HepG2 (cell line): ENCODE measurements at regions not wholly inside any gene's neighbourhood (a gene's known extent, or its start where the extent isn't known, plus 50 kb on each side); places are given as distances from the start of the nearest gene placed in this dataset.

ENCODE experiments used
- AGO2 ChIP-seq: fragments of 200-400 bp; formaldehyde crosslinking; optimal IDR thresholded peaks from 2 replicates; pipeline ENCODE3; 2017; ENCODE audit warnings: mild to moderate bottlenecking, low read depth, low read length, moderate library complexity
- ARNTL ChIP-seq: sonication (generic); formaldehyde crosslinking; IDR thresholded peaks from 2 replicates; pipeline ENCODE4 v1.4.0; 2020; ENCODE audit warnings: mild to moderate bottlenecking, missing genetic modification reagents
- CCDC6 ChIP-seq: sonication (generic); formaldehyde crosslinking; IDR thresholded peaks from 2 replicates; pipeline ENCODE4 v1.8.1; 2022; ENCODE audit warnings: mild to moderate bottlenecking, missing genetic modification reagents, moderate library complexity
- DNMT1 ChIP-seq: sonication (generic); formaldehyde crosslinking; IDR thresholded peaks from 2 replicates; pipeline ENCODE4 v1.5.1; 2020; ENCODE audit warnings: mild to moderate bottlenecking, missing genetic modification reagents
- GATA4 ChIP-seq: sonication (generic); IDR thresholded peaks from 2 replicates; pipeline ENCODE4 v1.6.1; 2016; ENCODE audit warnings: antibody characterized with exemption, low read depth, borderline replicate concordance
- GATAD2A ChIP-seq: IDR thresholded peaks from 2 replicates; pipeline ENCODE4 v1.6.1; 2016
- HOXA5 ChIP-seq: sonication (generic); formaldehyde crosslinking; IDR thresholded peaks from 2 replicates; pipeline ENCODE4 v1.4.0; 2020; ENCODE audit warnings: missing genetic modification reagents
- JUN ChIP-seq: sonication (generic); formaldehyde crosslinking; IDR thresholded peaks from 2 replicates; pipeline ENCODE4 v1.4.0; 2020; ENCODE audit warnings: mild to moderate bottlenecking, missing genetic modification reagents
- POGZ ChIP-seq: sonication (generic); formaldehyde crosslinking; IDR thresholded peaks from 2 replicates; pipeline ENCODE4 v1.4.0; 2020; ENCODE audit warnings: mild to moderate bottlenecking, missing genetic modification reagents
- RAD21 ChIP-seq: fragments of 450-650 bp; formaldehyde crosslinking; IDR thresholded peaks from 2 replicates; pipeline ENCODE4 v1.5.0; 2020; ENCODE audit warnings: mild to moderate bottlenecking
- RFX1 ChIP-seq: fragments of 450-650 bp; IDR thresholded peaks from 2 replicates; pipeline ENCODE4 v1.6.1; 2017
- SOX6 ChIP-seq, 2 experiments: fragments of 450-650 bp in 1 of 2; sonication (generic) in 1 of 2; formaldehyde crosslinking in 1 of 2; IDR thresholded peaks; 2 replicates each; pipeline versions ENCODE4 v1.4.0 to v1.6.1; 2017 to 2020; ENCODE audit warnings: antibody characterized with exemption in 1 of 2, mild to moderate bottlenecking in 1 of 2, missing genetic modification reagents in 1 of 2
- SUZ12 ChIP-seq: fragments of 150-350 bp; IDR thresholded peaks from 2 replicates; pipeline ENCODE4 v1.6.1; 2014; ENCODE audit warnings: low read depth, low read length
- TGIF2 ChIP-seq: IDR thresholded peaks from 2 replicates; pipeline ENCODE4 v1.6.1; 2016; ENCODE audit warnings: control low read depth, missing compliant biosample characterization
- ZBTB3 ChIP-seq: sonication (generic); formaldehyde crosslinking; IDR thresholded peaks from 2 replicates; pipeline ENCODE4 v1.4.0; 2020; ENCODE audit warnings: low read depth, mild to moderate bottlenecking, moderate library complexity, missing genetic modification reagents, borderline replicate concordance
- ZNF343 ChIP-seq: sonication (generic); formaldehyde crosslinking; IDR thresholded peaks from 2 replicates; pipeline ENCODE4 v1.4.0; 2020; ENCODE audit warnings: mild to moderate bottlenecking, missing genetic modification reagents
- ZNF510 ChIP-seq: sonication (generic); formaldehyde crosslinking; IDR thresholded peaks from 2 replicates; pipeline ENCODE4 v1.4.0; 2020; ENCODE audit warnings: low read depth, mild to moderate bottlenecking, missing genetic modification reagents
- ZNF567 ChIP-seq: sonication (generic); formaldehyde crosslinking; IDR thresholded peaks from 2 replicates; pipeline ENCODE4 v1.8.1; 2023; ENCODE audit warnings: mild to moderate bottlenecking, missing genetic modification reagents, borderline replicate concordance
- ZNF652 ChIP-seq: IDR thresholded peaks from 2 replicates; pipeline ENCODE4 v1.6.1; 2016; ENCODE audit warnings: low read depth, borderline replicate concordance
- ZNF713 ChIP-seq: sonication (generic); formaldehyde crosslinking; IDR thresholded peaks from 2 replicates; pipeline ENCODE4 v1.4.0; 2020; ENCODE audit warnings: mild to moderate bottlenecking, missing genetic modification reagents
- ZNF768 ChIP-seq: sonication (generic); formaldehyde crosslinking; IDR thresholded peaks from 2 replicates; pipeline ENCODE4 v1.4.0; 2020; ENCODE audit warnings: missing genetic modification reagents
- TF ChIP-seq, protein P1 (sequence below): sonication (generic); formaldehyde crosslinking; IDR thresholded peaks from 2 replicates; pipeline ENCODE4 v1.5.0; 2020; ENCODE audit warnings: mild to moderate bottlenecking, missing genetic modification reagents, borderline replicate concordance
- TF ChIP-seq, protein P2 (sequence below): sonication (generic); formaldehyde crosslinking; IDR thresholded peaks from 2 replicates; pipeline ENCODE4 v1.8.1; 2023; ENCODE audit warnings: mild to moderate bottlenecking, missing genetic modification reagents, borderline replicate concordance
- TF ChIP-seq, protein P3 (sequence below): sonication (generic); formaldehyde crosslinking; IDR thresholded peaks from 2 replicates; pipeline ENCODE4 v1.5.0; 2020; ENCODE audit warnings: missing genetic modification reagents
- TF ChIP-seq, protein P4 (sequence below): IDR thresholded peaks from 2 replicates; pipeline ENCODE4 v1.6.1; 2016; ENCODE audit warnings: low read depth, borderline replicate concordance
- TF ChIP-seq, protein P5 (sequence below): IDR thresholded peaks from 2 replicates; pipeline ENCODE4 v1.6.1; 2016; ENCODE audit warnings: missing compliant biosample characterization, missing genetic modification reagents, borderline replicate concordance

DNA sequence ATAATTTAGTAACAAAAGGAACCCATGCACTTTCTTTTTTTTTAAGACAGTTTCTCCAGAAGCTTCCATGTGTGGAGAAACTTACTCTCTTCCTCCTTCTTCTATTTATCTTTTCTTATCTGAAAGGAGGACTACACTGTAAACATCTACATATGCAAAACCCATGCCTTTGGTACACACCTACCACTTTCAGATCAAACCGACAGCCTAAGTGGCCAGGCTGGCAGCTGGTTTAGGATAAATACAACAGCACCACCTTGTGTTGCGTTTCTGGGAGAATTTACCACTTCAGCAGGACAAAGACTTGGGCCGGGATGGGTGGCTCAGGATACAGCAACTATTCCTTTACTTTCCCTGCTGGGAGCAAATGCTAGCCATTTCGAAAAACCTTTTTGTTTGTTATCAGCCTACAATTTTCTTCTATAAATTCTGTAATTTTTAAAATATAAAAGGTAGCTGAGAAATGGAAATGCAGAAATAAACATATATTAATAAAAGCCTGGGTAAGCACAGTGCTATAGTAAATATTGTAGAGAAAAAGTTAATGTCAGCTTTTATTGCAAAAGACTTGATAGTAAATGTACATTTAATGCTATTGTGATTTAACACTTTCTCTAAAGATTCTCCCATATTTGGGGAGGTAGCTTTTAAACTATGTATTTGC lies 94.0 kb upstream of the RFC3 start (continued):
- TF ChIP-seq, protein P1, sequence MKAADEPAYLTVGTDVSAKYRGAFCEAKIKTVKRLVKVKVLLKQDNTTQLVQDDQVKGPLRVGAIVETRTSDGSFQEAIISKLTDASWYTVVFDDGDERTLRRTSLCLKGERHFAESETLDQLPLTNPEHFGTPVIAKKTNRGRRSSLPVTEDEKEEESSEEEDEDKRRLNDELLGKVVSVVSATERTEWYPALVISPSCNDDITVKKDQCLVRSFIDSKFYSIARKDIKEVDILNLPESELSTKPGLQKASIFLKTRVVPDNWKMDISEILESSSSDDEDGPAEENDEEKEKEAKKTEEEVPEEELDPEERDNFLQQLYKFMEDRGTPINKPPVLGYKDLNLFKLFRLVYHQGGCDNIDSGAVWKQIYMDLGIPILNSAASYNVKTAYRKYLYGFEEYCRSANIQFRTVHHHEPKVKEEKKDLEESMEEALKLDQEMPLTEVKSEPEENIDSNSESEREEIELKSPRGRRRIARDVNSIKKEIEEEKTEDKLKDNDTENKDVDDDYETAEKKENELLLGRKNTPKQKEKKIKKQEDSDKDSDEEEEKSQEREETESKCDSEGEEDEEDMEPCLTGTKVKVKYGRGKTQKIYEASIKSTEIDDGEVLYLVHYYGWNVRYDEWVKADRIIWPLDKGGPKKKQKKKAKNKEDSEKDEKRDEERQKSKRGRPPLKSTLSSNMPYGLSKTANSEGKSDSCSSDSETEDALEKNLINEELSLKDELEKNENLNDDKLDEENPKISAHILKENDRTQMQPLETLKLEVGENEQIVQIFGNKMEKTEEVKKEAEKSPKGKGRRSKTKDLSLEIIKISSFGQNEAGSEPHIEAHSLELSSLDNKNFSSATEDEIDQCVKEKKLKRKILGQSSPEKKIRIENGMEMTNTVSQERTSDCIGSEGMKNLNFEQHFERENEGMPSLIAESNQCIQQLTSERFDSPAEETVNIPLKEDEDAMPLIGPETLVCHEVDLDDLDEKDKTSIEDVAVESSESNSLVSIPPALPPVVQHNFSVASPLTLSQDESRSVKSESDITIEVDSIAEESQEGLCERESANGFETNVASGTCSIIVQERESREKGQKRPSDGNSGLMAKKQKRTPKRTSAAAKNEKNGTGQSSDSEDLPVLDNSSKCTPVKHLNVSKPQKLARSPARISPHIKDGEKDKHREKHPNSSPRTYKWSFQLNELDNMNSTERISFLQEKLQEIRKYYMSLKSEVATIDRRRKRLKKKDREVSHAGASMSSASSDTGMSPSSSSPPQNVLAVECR (CRISPR knock-in tag): no peak
- TF ChIP-seq ZBTB3 (CRISPR knock-in tag): no peak
- no peak for TF ChIP-seq ZNF343 (CRISPR knock-in tag)
- TF ChIP-seq GATAD2A (CRISPR knock-in tag): peak; percentile 47; the same call in 1 of the 2 replicates
- no peak for TF ChIP-seq GATA4
- no peak for TF ChIP-seq JUN (CRISPR knock-in tag)
- TF ChIP-seq POGZ: peak; percentile 71; the same call in 1 of the 2 replicates
- TF ChIP-seq SOX6 (IDR thresholded peaks at IDR 0.05): no peak
- TF ChIP-seq SOX6 (CRISPR knock-in tag; IDR thresholded peaks at IDR 0.05): peak; percentile 42
- TF ChIP-seq, protein P2, sequence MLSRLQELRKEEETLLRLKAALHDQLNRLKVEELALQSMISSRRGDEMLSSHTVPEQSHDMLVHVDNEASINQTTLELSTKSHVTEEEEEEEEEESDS (CRISPR knock-in tag): no peak
- TF ChIP-seq, protein P3, sequence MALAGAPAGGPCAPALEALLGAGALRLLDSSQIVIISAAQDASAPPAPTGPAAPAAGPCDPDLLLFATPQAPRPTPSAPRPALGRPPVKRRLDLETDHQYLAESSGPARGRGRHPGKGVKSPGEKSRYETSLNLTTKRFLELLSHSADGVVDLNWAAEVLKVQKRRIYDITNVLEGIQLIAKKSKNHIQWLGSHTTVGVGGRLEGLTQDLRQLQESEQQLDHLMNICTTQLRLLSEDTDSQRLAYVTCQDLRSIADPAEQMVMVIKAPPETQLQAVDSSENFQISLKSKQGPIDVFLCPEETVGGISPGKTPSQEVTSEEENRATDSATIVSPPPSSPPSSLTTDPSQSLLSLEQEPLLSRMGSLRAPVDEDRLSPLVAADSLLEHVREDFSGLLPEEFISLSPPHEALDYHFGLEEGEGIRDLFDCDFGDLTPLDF: no peak
- TF ChIP-seq, protein P4, sequence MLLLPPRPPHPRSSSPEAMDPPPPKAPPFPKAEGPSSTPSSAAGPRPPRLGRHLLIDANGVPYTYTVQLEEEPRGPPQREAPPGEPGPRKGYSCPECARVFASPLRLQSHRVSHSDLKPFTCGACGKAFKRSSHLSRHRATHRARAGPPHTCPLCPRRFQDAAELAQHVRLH (CRISPR knock-in tag): 0 out of 2 replicates have a peak, but pooled peaks have one; percentile 21
- no peak for TF ChIP-seq RFX1
- no peak for TF ChIP-seq CCDC6 (CRISPR knock-in tag)
- no peak for TF ChIP-seq AGO2
- TF ChIP-seq ARNTL (CRISPR knock-in tag): no peak
- TF ChIP-seq ZNF713 (CRISPR knock-in tag): no peak
- no peak for TF ChIP-seq SUZ12
- no peak for TF ChIP-seq DNMT1 (CRISPR knock-in tag)
- TF ChIP-seq RAD21 (CRISPR knock-in tag): peak; percentile 88
- TF ChIP-seq TGIF2 (CRISPR knock-in tag): no peak
- no peak for TF ChIP-seq HOXA5 (CRISPR knock-in tag)
- no peak for TF ChIP-seq ZNF510 (CRISPR knock-in tag)
- TF ChIP-seq, protein P5, sequence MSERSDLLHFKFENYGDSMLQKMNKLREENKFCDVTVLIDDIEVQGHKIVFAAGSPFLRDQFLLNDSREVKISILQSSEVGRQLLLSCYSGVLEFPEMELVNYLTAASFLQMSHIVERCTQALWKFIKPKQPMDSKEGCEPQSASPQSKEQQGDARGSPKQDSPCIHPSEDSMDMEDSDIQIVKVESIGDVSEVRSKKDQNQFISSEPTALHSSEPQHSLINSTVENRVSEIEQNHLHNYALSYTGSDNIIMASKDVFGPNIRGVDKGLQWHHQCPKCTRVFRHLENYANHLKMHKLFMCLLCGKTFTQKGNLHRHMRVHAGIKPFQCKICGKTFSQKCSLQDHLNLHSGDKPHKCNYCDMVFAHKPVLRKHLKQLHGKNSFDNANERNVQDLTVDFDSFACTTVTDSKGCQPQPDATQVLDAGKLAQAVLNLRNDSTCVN: no peak
- TF ChIP-seq ZNF567 (CRISPR knock-in tag): no peak
- TF ChIP-seq ZNF652 (CRISPR knock-in tag): no peak; the same call in 1 of the 2 replicates
- no peak for TF ChIP-seq ZNF768 (CRISPR knock-in tag)
